ENCODE measurements at regions not wholly inside any gene's neighbourhood (a gene's known extent, or its start where the extent isn't known, plus 50 kb on each side); places are given as distances from the start of the nearest gene placed in this dataset.

GRCh38 chr5:121086671-121087070 lies 622.6 kb downstream of the PRR16 start:
- Mint-ChIP-seq H3K27me3 (ENCODE audit: unreplicated experiment) (no peaks in the 10 kb centered on the region), H3K4me3 (ENCODE audit: unreplicated experiment) (no peak overlapping the region), H3K4me1 (ENCODE audit: low read depth, unreplicated experiment) (no peaks in the 10 kb centered on the region)

GRCh38 chr5:121087560-121087959 lies 623.5 kb downstream of the PRR16 start:
- no peak overlapping the region for H3K27ac Mint-ChIP-seq (ENCODE audit: unreplicated experiment)
- no peak for TF ChIP-seq CTCF (IDR thresholded peaks at IDR 0.05; ENCODE audit: partially characterized antibody, unreplicated experiment)

More at GRCh38 chr5:121086671-121087070, 622.6 kb downstream of the PRR16 start:
- no peak for DNase-seq
- Mint-ChIP-seq H3K36me3 (ENCODE audit: unreplicated experiment) (no peaks in the 10 kb centered on the region), H3K27ac (ENCODE audit: unreplicated experiment) (no peak overlapping the region), H3K9me3 (ENCODE audit: unreplicated experiment) (no peaks in the 10 kb centered on the region)
- no peak for TF ChIP-seq CTCF (IDR thresholded peaks at IDR 0.05; ENCODE audit: partially characterized antibody, unreplicated experiment)

GRCh38 chr5:121088341-121088740 lies 624.2 kb downstream of the PRR16 start:
- Mint-ChIP-seq H3K4me3 (ENCODE audit: unreplicated experiment) (no peak overlapping the region), H3K36me3 (ENCODE audit: unreplicated experiment) (no peaks in the 10 kb centered on the region), H3K9me3 (ENCODE audit: unreplicated experiment) (no peaks in the 10 kb centered on the region), H3K27me3 (ENCODE audit: unreplicated experiment) (no peaks in the 10 kb centered on the region), H3K4me1 (ENCODE audit: low read depth, unreplicated experiment) (no peaks in the 10 kb centered on the region), H3K27ac (ENCODE audit: unreplicated experiment) (no peak overlapping the region)
- no peak for TF ChIP-seq CTCF (IDR thresholded peaks at IDR 0.05; ENCODE audit: partially characterized antibody, unreplicated experiment)
- DNase-seq, result no peak

More at GRCh38 chr5:121087560-121087959, 623.5 kb downstream of the PRR16 start:
- Mint-ChIP-seq H3K4me1 (ENCODE audit: low read depth, unreplicated experiment) (no peaks in the 10 kb centered on the region), H3K27me3 (ENCODE audit: unreplicated experiment) (no peaks in the 10 kb centered on the region), H3K9me3 (ENCODE audit: unreplicated experiment) (no peaks in the 10 kb centered on the region), H3K4me3 (ENCODE audit: unreplicated experiment) (no peak overlapping the region), H3K36me3 (ENCODE audit: unreplicated experiment) (no peaks in the 10 kb centered on the region)
- DNase-seq, result no peak

- TF ChIP-seq CTCF (IDR thresholded peaks at IDR 0.05; ENCODE audit: partially characterized antibody, unreplicated experiment), result no peak
- H3K4me3 Mint-ChIP-seq (ENCODE audit: unreplicated experiment), result no peak overlapping the region
- H3K36me3 Mint-ChIP-seq (ENCODE audit: unreplicated experiment), result no peaks in the 10 kb centered on the region
- H3K27ac Mint-ChIP-seq (ENCODE audit: unreplicated experiment), result no peak overlapping the region
- H3K9me3 Mint-ChIP-seq (ENCODE audit: unreplicated experiment), result no peaks in the 10 kb centered on the region
- DNase-seq, result no peak
- no peaks in the 10 kb centered on the region for H3K27me3 Mint-ChIP-seq (ENCODE audit: unreplicated experiment)
- no peaks in the 10 kb centered on the region for H3K4me1 Mint-ChIP-seq (ENCODE audit: low read depth, unreplicated experiment)
Measured at GRCh38 chr5:121090822-121091221, 626.7 kb downstream of the PRR16 start.

- Mint-ChIP-seq H3K9me3 (ENCODE audit: unreplicated experiment) (no peaks in the 10 kb centered on the region), H3K4me3 (ENCODE audit: unreplicated experiment) (no peak overlapping the region), H3K27ac (ENCODE audit: unreplicated experiment) (no peak overlapping the region), H3K4me1 (ENCODE audit: low read depth, unreplicated experiment) (no peaks in the 10 kb centered on the region), H3K27me3 (ENCODE audit: unreplicated experiment) (no peaks in the 10 kb centered on the region), H3K36me3 (ENCODE audit: unreplicated experiment) (no peaks in the 10 kb centered on the region)
- TF ChIP-seq CTCF (IDR thresholded peaks at IDR 0.05; ENCODE audit: partially characterized antibody, unreplicated experiment), result no peak
- no peak for DNase-seq
Measured at GRCh38 chr5:121100931-121101330, 636.8 kb downstream of the PRR16 start.

Data from glutamatergic neuron (in vitro differentiated cells).